ENCODE measurements at regions not wholly inside any gene's neighbourhood (a gene's known extent, or its start where the extent isn't known, plus 50 kb on each side); places are given as distances from the start of the nearest gene placed in this dataset.
"Not testable (repeated sequence)": the region's sequence is repeated elsewhere in the genome, so short reads cannot be mapped to it uniquely, and the experiment has no call there.

GRCh38 chr6:94217836-94218235 lies 798.5 kb upstream of the EPHA7 start:
- no peak for DNase-seq (ENCODE audit: low read depth)

GRCh38 chr6:94215552-94215951 lies 796.2 kb upstream of the EPHA7 start:
- DNase-seq (ENCODE audit: low read depth) = no peak

- DNase-seq (ENCODE audit: low read depth) = no peak
These were observed 793.9 kb upstream of the EPHA7 start for GRCh38 chr6:94213226-94213625.

- DNase-seq (ENCODE audit: low read depth) = no peak
These were observed 777.5 kb upstream of the EPHA7 start for GRCh38 chr6:94196891-94197290.

- no peak for DNase-seq (ENCODE audit: low read depth)
These were observed 770.7 kb upstream of the EPHA7 start for GRCh38 chr6:94190030-94190429.

GRCh38 chr6:94184666-94185464 lies 765.5 kb upstream of the EPHA7 start:
- no peak for DNase-seq (ENCODE audit: low read depth)

GRCh38 chr6:94177429-94177828 lies 758.1 kb upstream of the EPHA7 start:
- DNase-seq (ENCODE audit: low read depth) = no peak

- no peak for DNase-seq (ENCODE audit: low read depth)
These were observed 756.1 kb upstream of the EPHA7 start for GRCh38 chr6:94175465-94175864.

- DNase-seq (ENCODE audit: low read depth) = no peak
These were observed 744.5 kb upstream of the EPHA7 start for GRCh38 chr6:94163877-94164276.

GRCh38 chr6:94150886-94151285 lies 731.5 kb upstream of the EPHA7 start:
- no peak for DNase-seq (ENCODE audit: low read depth)

- no peak for DNase-seq (ENCODE audit: low read depth)
These were observed 725.4 kb upstream of the EPHA7 start for GRCh38 chr6:94144807-94145206.

GRCh38 chr6:94137178-94137577 lies 717.8 kb upstream of the EPHA7 start:
- DNase-seq (ENCODE audit: low read depth) = not testable (repeated sequence)

GRCh38 chr6:94133106-94133505 lies 713.7 kb upstream of the EPHA7 start:
- DNase-seq (ENCODE audit: low read depth) = no peak

GRCh38 chr6:94131271-94131670 lies 711.9 kb upstream of the EPHA7 start:
- no peak for DNase-seq (ENCODE audit: low read depth)

GRCh38 chr6:94130478-94130877 lies 711.1 kb upstream of the EPHA7 start:
- no peak for DNase-seq (ENCODE audit: low read depth)

GRCh38 chr6:94129926-94130325 lies 710.6 kb upstream of the EPHA7 start:
- no peak for DNase-seq (ENCODE audit: low read depth)

GRCh38 chr6:94127716-94128115 lies 708.4 kb upstream of the EPHA7 start:
- DNase-seq (ENCODE audit: low read depth) = no peak

GRCh38 chr6:94124333-94124732 lies 705.0 kb upstream of the EPHA7 start:
- DNase-seq (ENCODE audit: low read depth) = no peak

GRCh38 chr6:94121094-94121493 lies 701.7 kb upstream of the EPHA7 start:
- DNase-seq (ENCODE audit: low read depth) = no peak

GRCh38 chr6:94099072-94099471 lies 679.7 kb upstream of the EPHA7 start:
- DNase-seq (ENCODE audit: low read depth) = no peak

- DNase-seq (ENCODE audit: low read depth) = no peak
These were observed 676.6 kb upstream of the EPHA7 start for GRCh38 chr6:94095961-94096360.

- no peak for DNase-seq (ENCODE audit: low read depth)
These were observed 670.6 kb upstream of the EPHA7 start for GRCh38 chr6:94089941-94090340.

GRCh38 chr6:94088870-94089269 lies 669.5 kb upstream of the EPHA7 start:
- no peak for DNase-seq (ENCODE audit: low read depth)

GRCh38 chr6:94074764-94075163 lies 655.4 kb upstream of the EPHA7 start:
- DNase-seq (ENCODE audit: low read depth) = no peak

Measured in amniotic epithelial cell (primary cell).